T47D (cell line): ENCODE measurements at regions not wholly inside any gene's neighbourhood (a gene's known extent, or its start where the extent isn't known, plus 50 kb on each side); places are given as distances from the start of the nearest gene placed in this dataset.

ENCODE experiments used
- DNase-seq, 2 experiments: peaks; one replicate each; pipeline versions ENCODE4 v3.0.0 to v3.0.0-alpha.2; 2011 to 2012; ENCODE audit warnings: low read depth in 1 of 2, low spot score in 1 of 2
- JUND ChIP-seq: IDR thresholded peaks from 2 replicates; pipeline ENCODE4 v1.6.1; 2012; ENCODE audit warnings: low read depth
- in situ Hi-C: cut with HindIII; loops from 2 replicates; pipeline ENCODE4 v1.10.0; 2016; ENCODE audit warnings: low sequenced_read_pairs, low pct_unique_long_range_greater_than_20kb

GRCh38 chr12:124233041-124233796 lies 61.7 kb upstream of the RFLNA start:
- no peak for TF ChIP-seq JUND
- in situ Hi-C loops: no loop called here
- DNase-seq: no peak

- in situ Hi-C loops: no loop called here
- peak in 1 of 2 experiments; percentile 42 for DNase-seq
- no peak for TF ChIP-seq JUND
Observed at GRCh38 chr12:124233846-124234640, 60.9 kb upstream of the RFLNA start.

GRCh38 chr12:124236625-124237031 lies 58.3 kb upstream of the RFLNA start:
- in situ Hi-C loops: no loop called here
- TF ChIP-seq JUND: no peak
- no peak for DNase-seq

GRCh38 chr12:124238886-124239285 lies 56.0 kb upstream of the RFLNA start:
- no peak for DNase-seq
- in situ Hi-C loops: no loop called here
- TF ChIP-seq JUND: no peak

- peak in 1 of 2 experiments; percentile 56 for DNase-seq
- no peak for TF ChIP-seq JUND
- in situ Hi-C loops: no loop called here
Observed at GRCh38 chr12:124240493-124240892, 54.4 kb upstream of the RFLNA start.

GRCh38 chr12:124241776-124242528 lies 52.9 kb upstream of the RFLNA start:
- TF ChIP-seq JUND: no peak
- in situ Hi-C loops: no loop called here
- DNase-seq: no peak

GRCh38 chr12:124242529-124243065 lies 52.3 kb upstream of the RFLNA start:
- in situ Hi-C loops: no loop called here
- no peak for TF ChIP-seq JUND
- no peak for DNase-seq

- no peak for TF ChIP-seq JUND
- in situ Hi-C loops: no loop called here
- no peak for DNase-seq
Observed at GRCh38 chr12:124243936-124244335, 51.0 kb upstream of the RFLNA start.
